Vagina (tissue), 2 donors: ENCODE measurements at regions not wholly inside any gene's neighbourhood (a gene's known extent, or its start where the extent isn't known, plus 50 kb on each side); places are given as distances from the start of the nearest gene placed in this dataset.
"Not testable (repeated sequence)": the region's sequence is repeated elsewhere in the genome, so short reads cannot be mapped to it uniquely, and the experiment has no call there.

Experiments used
- DNase-seq, 2 donors: peaks; one replicate each; pipeline ENCODE4 v3.0.0-alpha.2; 2017; ENCODE audit errors: extremely low spot score in 2 of 2
- H3K27ac ChIP-seq: fragments of 200-600 bp; sonication (generic); one replicate; pipeline ENCODE4 v1.5.1; 2019
- H3K27me3 ChIP-seq: fragments of 200-600 bp; sonication (generic); one replicate; pipeline ENCODE4 v1.5.1; 2019
- H3K36me3 ChIP-seq, 2 donors: fragments of 200-600 bp; sonication (generic); one replicate each; pipeline ENCODE4 v1.5.1; 2017 to 2019
- H3K4me1 ChIP-seq: fragments of 200-600 bp; sonication (generic); one replicate; pipeline ENCODE4 v1.5.1; 2019
- H3K4me3 ChIP-seq, 2 donors: fragments of 200-600 bp; sonication (generic); 1 replicate in 1 of 2; 2 replicates in 1 of 2; pipeline ENCODE4 v1.5.1; 2016 to 2019
- H3K9me3 ChIP-seq: fragments of 200-600 bp; sonication (generic); one replicate; pipeline ENCODE4 v1.5.1; 2019
- CTCF ChIP-seq, 3 experiments: fragments of 450-650 bp in 2 of 3; fragments of 200-600 bp in 1 of 3; sonication (generic) in 1 of 3; IDR thresholded peaks; one replicate each; pipeline ENCODE4 v1.5.1; 2017 to 2019; ENCODE audit warnings: antibody characterized with exemption in 3 of 3, mild to moderate bottlenecking in 2 of 3, moderate library complexity in 2 of 3
- POLR2A ChIP-seq, 2 donors: fragments of 450-650 bp; IDR thresholded peaks; one replicate each; pipeline ENCODE4 v1.6.1; 2017; ENCODE audit warnings: antibody characterized with exemption in 2 of 2, mild to moderate bottlenecking in 2 of 2, moderate library complexity in 2 of 2
- POLR2AphosphoS5 ChIP-seq, 2 donors: sonication (generic); formaldehyde crosslinking; IDR thresholded peaks; one replicate each; pipeline ENCODE4 v1.9.0; 2017; ENCODE audit warnings: antibody characterized with exemption in 2 of 2, mild to moderate bottlenecking in 2 of 2, low read depth in 1 of 2; ENCODE audit not compliant: insufficient read depth in 1 of 2
- intact Hi-C: fragments of 100-400 bp; cut with DNase I; formaldehyde crosslinking; loops from one replicate; pipeline ENCODE4 v1.15.1; 2023

- Histone ChIP-seq H3K36me3 (no peaks in the 10 kb centered on the region), H3K9me3 (no peaks in the 10 kb centered on the region), H3K27ac (no peak overlapping the region), H3K4me1 (no peaks in the 10 kb centered on the region), H3K27me3 (no peaks in the 10 kb centered on the region), H3K4me3 (no peak overlapping the region)
- TF ChIP-seq POLR2AphosphoS5 (IDR thresholded peaks at IDR 0.05; ENCODE audit: insufficient read depth in 1 of 2, low read depth in 1 of 2): no peak
- TF ChIP-seq CTCF (IDR thresholded peaks at IDR 0.05): no peak
- TF ChIP-seq POLR2A (IDR thresholded peaks at IDR 0.05): no peak
- no peak for DNase-seq
- intact Hi-C loops: no loop called here
Measured at GRCh38 chr3:88882121-88882520, 225.3 kb upstream of the EPHA3 start.

- H3K4me3 ChIP-seq, H3K27ac ChIP-seq, DNase-seq, intact Hi-C loops, H3K36me3 ChIP-seq, H3K9me3 ChIP-seq, H3K27me3 ChIP-seq, H3K4me1 ChIP-seq: not testable (repeated sequence)
Measured at GRCh38 chr3:88886624-88887023, 220.8 kb upstream of the EPHA3 start.

GRCh38 chr3:88896026-88896425 lies 211.4 kb upstream of the EPHA3 start:
- intact Hi-C loops: no loop called here
- TF ChIP-seq POLR2AphosphoS5 (IDR thresholded peaks at IDR 0.05; ENCODE audit: insufficient read depth in 1 of 2, low read depth in 1 of 2): no peak
- no peak for TF ChIP-seq CTCF (IDR thresholded peaks at IDR 0.05)
- TF ChIP-seq POLR2A (IDR thresholded peaks at IDR 0.05): no peak

GRCh38 chr3:88912294-88912877 lies 195.0 kb upstream of the EPHA3 start:
- Histone ChIP-seq H3K27me3 (no peaks in the 10 kb centered on the region), H3K9me3 (no peaks in the 10 kb centered on the region), H3K4me1 (no peaks in the 10 kb centered on the region), H3K4me3 (no peak overlapping the region), H3K27ac (no peak overlapping the region), H3K36me3 (no peaks in the 10 kb centered on the region)
- DNase-seq: no peak
- intact Hi-C loops: no loop called here
- TF ChIP-seq POLR2A (IDR thresholded peaks at IDR 0.05) (no peak), POLR2AphosphoS5 (IDR thresholded peaks at IDR 0.05; ENCODE audit: insufficient read depth in 1 of 2, low read depth in 1 of 2) (no peak), CTCF (IDR thresholded peaks at IDR 0.05) (no peak)

More at GRCh38 chr3:88896026-88896425, 211.4 kb upstream of the EPHA3 start:
- Histone ChIP-seq H3K27ac (no peak overlapping the region), H3K4me3 (no peak overlapping the region), H3K4me1 (no peaks in the 10 kb centered on the region), H3K36me3 (no peaks in the 10 kb centered on the region), H3K27me3 (no peaks in the 10 kb centered on the region), H3K9me3 (no peaks in the 10 kb centered on the region)
- DNase-seq: no peak

GRCh38 chr3:88918841-88919240 lies 188.6 kb upstream of the EPHA3 start:
- H3K4me1 ChIP-seq: no peaks in the 10 kb centered on the region
- intact Hi-C loops: no loop called here
- H3K36me3 ChIP-seq: no peaks in the 10 kb centered on the region
- DNase-seq: no peak
- TF ChIP-seq POLR2A (IDR thresholded peaks at IDR 0.05) (no peak), CTCF (IDR thresholded peaks at IDR 0.05) (no peak), POLR2AphosphoS5 (IDR thresholded peaks at IDR 0.05; ENCODE audit: insufficient read depth in 1 of 2, low read depth in 1 of 2) (no peak)
- no peaks in the 10 kb centered on the region for H3K9me3 ChIP-seq
- H3K27ac ChIP-seq: no peak overlapping the region
- H3K27me3 ChIP-seq: no peaks in the 10 kb centered on the region
- no peak overlapping the region for H3K4me3 ChIP-seq
